Thymus (tissue), 11 donors: ENCODE measurements at regions not wholly inside any gene's neighbourhood (a gene's known extent, or its start where the extent isn't known, plus 50 kb on each side); places are given as distances from the start of the nearest gene placed in this dataset.
"Not testable (repeated sequence)": the region's sequence is repeated elsewhere in the genome, so short reads cannot be mapped to it uniquely, and the experiment has no call there.

Experiments
- DNase-seq, 9 donors: peaks; one replicate each; pipeline ENCODE4 v3.0.0-alpha.2; 2013; ENCODE audit warnings: low spot score in 9 of 9, low read depth in 6 of 9, missing footprints in 1 of 9
- H3K27ac ChIP-seq, 2 donors: one replicate each; pipeline ENCODE4 v1.5.1; 2013; ENCODE audit warnings: control low read depth in 1 of 2, low read depth in 1 of 2, low read length in 1 of 2, mild to moderate bottlenecking in 1 of 2, moderate library complexity in 1 of 2
- H3K27me3 ChIP-seq, 2 donors: one replicate each; pipeline ENCODE4 v1.5.1; 2013; ENCODE audit warnings: low read length in 1 of 2; ENCODE audit not compliant: control insufficient read depth in 2 of 2, insufficient read depth in 1 of 2
- H3K36me3 ChIP-seq, 2 donors: one replicate each; pipeline ENCODE4 v1.5.1; 2013; ENCODE audit warnings: low read length in 1 of 2, mild to moderate bottlenecking in 1 of 2, moderate library complexity in 1 of 2; ENCODE audit not compliant: control insufficient read depth in 2 of 2, insufficient read depth in 2 of 2
- H3K4me1 ChIP-seq, 2 donors: one replicate each; pipeline ENCODE4 v1.5.1; 2013; ENCODE audit warnings: low read length in 2 of 2; ENCODE audit not compliant: control insufficient read depth in 2 of 2, insufficient read depth in 2 of 2
- H3K4me3 ChIP-seq, 2 donors: one replicate each; pipeline ENCODE4 v1.5.1; 2013; ENCODE audit warnings: low read length in 2 of 2, control low read depth in 1 of 2, mild to moderate bottlenecking in 1 of 2
- H3K9me3 ChIP-seq, 2 donors: one replicate each; pipeline ENCODE4 v1.5.1; 2013; ENCODE audit warnings: low read length in 1 of 2, mild to moderate bottlenecking in 1 of 2; ENCODE audit not compliant: control insufficient read depth in 2 of 2, insufficient read depth in 1 of 2
- WGBS: extraction: QIAGEN DNeasy Blood & Tissue Kit; methylation state at CpG from one replicate; pipeline ENCODE4 v1.1.7; 2013; 5-methylcytosine and 5-hydroxymethylcytosine counted together
- donor health status: healthy.

DNA sequence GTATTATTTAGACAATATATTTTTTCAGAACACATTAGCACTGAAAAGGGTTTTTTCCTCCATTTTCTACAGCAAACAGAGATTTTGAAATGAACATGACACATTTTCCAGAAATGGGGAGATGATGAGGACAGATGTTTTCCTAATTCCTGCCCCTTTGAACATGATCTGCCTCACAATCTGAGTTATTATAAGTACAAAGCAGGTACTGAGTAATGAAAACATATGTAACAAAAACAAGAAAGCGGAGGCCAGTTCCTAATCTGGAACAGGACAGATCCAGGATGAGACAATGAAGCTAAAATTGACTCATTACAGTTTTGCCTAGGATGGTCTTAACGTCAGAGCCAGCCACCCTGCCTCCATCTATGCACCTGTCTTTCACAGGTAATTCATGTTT, 642.8 kb upstream of the NR2F2 start:
- WGBS = 93% methylated on average over 2 of the region's 2 CpGs
- Histone ChIP-seq H3K9me3 (no peaks in the 10 kb centered on the region), H3K4me1 (no peaks in the 10 kb centered on the region), H3K27ac (no peak overlapping the region), H3K27me3 (no peaks in the 10 kb centered on the region), H3K36me3 (no peaks in the 10 kb centered on the region), H3K4me3 (no peak overlapping the region)
- DNase-seq = no peak

DNA sequence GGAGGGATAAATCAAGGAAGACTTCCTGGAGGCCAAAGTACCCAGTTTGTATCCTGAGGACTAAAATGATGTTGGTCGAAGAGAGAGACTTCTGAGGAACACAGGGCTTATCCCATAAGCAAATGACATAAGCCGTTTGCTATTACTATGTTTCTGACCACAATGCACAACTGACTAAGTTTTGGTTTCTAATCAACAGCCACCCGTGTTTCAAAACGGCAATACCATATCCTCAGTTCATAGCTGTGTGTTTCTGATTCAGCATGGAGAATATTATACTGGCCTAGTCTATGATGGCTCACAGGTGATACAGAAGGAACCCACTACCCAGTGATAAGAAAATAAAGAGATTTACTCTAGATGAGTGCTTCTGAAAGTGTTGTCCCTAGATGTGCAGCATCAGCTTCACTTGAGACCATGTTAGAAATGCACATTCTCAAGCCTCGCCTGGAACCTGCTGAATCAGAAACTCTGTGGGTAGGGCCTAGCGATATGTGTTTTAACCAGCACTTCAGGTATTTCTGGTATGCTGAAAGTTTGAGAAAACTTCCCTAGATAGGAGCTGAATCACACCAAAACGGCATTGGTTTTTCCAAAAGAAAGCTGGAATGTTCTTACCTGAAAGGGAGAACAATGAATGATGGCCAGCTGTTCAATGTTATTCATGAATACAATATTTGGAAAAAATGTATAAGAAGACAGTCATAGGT, 639.7 kb upstream of the NR2F2 start:
- no peak overlapping the region for H3K4me3 ChIP-seq
- H3K36me3 ChIP-seq = no peaks in the 10 kb centered on the region
- WGBS = 93% methylated on average over 7 of the region's 7 CpGs
- H3K27ac ChIP-seq = no peak overlapping the region
- H3K9me3 ChIP-seq = no peaks in the 10 kb centered on the region
- no peaks in the 10 kb centered on the region for H3K27me3 ChIP-seq
- no peak for DNase-seq
- H3K4me1 ChIP-seq = no peaks in the 10 kb centered on the region

GRCh38 chr15:95693917-95694316, 636.6 kb upstream of the NR2F2 start:
- H3K4me1 ChIP-seq = no peaks in the 10 kb centered on the region
- no peak overlapping the region for H3K4me3 ChIP-seq
- H3K27me3 ChIP-seq = no peaks in the 10 kb centered on the region
- H3K9me3 ChIP-seq = no peaks in the 10 kb centered on the region
- H3K36me3 ChIP-seq = no peaks in the 10 kb centered on the region
- 97% methylated on average over 1 of the region's 1 CpG for WGBS
- no peak overlapping the region for H3K27ac ChIP-seq
- no peak for DNase-seq

DNA sequence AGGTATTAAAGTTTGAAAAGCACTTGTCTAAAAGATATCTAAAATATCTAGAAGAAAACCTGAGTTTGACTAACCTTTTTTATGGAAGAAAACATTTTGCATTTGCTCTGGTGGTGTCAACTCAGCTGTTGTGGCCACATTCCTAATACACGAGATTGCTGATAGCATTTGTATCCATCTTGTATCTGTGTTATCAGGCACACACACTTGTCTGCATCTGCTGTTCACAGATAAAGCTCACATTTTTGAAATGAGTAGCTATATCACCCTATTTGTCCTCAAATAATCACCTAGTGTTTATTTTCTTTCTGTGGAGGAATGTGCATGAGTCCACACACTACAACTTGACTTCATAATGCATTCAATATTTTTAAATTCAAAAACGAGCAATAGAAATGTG, 632.3 kb upstream of the NR2F2 start:
- Histone ChIP-seq H3K9me3 (peaks cover 0 to 3% of the 10 kb centered on the region in 2 donors), H3K27me3 (no peaks in the 10 kb centered on the region), H3K4me1 (no peaks in the 10 kb centered on the region), H3K27ac (no peak overlapping the region), H3K36me3 (no peaks in the 10 kb centered on the region), H3K4me3 (no peak overlapping the region)
- DNase-seq = no peak
- WGBS = 78% methylated on average over 2 of the region's 2 CpGs

- Histone ChIP-seq H3K4me1 (no peaks in the 10 kb centered on the region), H3K9me3 (peaks cover 0 to 3% of the 10 kb centered on the region in 2 donors), H3K27ac (no peak overlapping the region), H3K4me3 (no peak overlapping the region), H3K36me3 (no peaks in the 10 kb centered on the region), H3K27me3 (no peaks in the 10 kb centered on the region)
- WGBS = 95% methylated on average over 2 of the region's 2 CpGs
- no peak for DNase-seq
These were observed 631.5 kb upstream of the NR2F2 start for GRCh38 chr15:95698951-95699350.

DNA sequence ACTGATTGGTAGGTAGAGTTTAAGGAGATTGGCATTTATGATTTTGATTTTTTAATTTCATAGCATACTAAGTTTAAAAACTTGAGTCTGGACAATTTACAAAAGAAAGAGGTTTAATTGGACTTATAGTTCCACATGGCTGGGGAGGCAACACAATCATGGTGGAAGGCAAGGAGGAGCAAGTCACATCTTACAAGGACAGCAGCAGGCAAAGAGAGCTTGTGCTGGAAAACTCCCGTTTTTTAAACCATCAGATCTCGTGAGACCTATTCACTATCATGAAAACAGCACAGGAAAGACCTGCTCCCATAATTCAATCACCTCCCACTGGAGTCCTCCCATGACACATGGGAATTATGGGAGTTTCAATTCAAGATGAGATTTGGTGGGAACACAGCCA, 630.9 kb upstream of the NR2F2 start:
- Histone ChIP-seq H3K4me3 (no peak overlapping the region), H3K27ac (no peak overlapping the region), H3K27me3 (no peaks in the 10 kb centered on the region), H3K9me3 (peaks cover 0 to 3% of the 10 kb centered on the region in 2 donors), H3K4me1 (no peaks in the 10 kb centered on the region), H3K36me3 (no peaks in the 10 kb centered on the region)
- no peak for DNase-seq
- WGBS = 94% methylated on average over 2 of the region's 2 CpGs

GRCh38 chr15:95700692-95701091, 629.8 kb upstream of the NR2F2 start:
- not testable (repeated sequence) for H3K4me3 ChIP-seq, H3K27me3 ChIP-seq, H3K36me3 ChIP-seq, DNase-seq, H3K4me1 ChIP-seq, H3K9me3 ChIP-seq, H3K27ac ChIP-seq
- 48% methylated on average over 1 of the region's 1 CpG for WGBS

- Histone ChIP-seq H3K4me1 (no peaks in the 10 kb centered on the region), H3K4me3 (no peak overlapping the region), H3K9me3 (peaks cover 0 to 3% of the 10 kb centered on the region in 2 donors), H3K27ac (no peak overlapping the region), H3K27me3 (no peaks in the 10 kb centered on the region), H3K36me3 (no peaks in the 10 kb centered on the region)
- DNase-seq = no peak
- WGBS = 93% methylated on average over 1 of the region's 1 CpG
These were observed 629.1 kb upstream of the NR2F2 start for GRCh38 chr15:95701410-95701809.

DNA sequence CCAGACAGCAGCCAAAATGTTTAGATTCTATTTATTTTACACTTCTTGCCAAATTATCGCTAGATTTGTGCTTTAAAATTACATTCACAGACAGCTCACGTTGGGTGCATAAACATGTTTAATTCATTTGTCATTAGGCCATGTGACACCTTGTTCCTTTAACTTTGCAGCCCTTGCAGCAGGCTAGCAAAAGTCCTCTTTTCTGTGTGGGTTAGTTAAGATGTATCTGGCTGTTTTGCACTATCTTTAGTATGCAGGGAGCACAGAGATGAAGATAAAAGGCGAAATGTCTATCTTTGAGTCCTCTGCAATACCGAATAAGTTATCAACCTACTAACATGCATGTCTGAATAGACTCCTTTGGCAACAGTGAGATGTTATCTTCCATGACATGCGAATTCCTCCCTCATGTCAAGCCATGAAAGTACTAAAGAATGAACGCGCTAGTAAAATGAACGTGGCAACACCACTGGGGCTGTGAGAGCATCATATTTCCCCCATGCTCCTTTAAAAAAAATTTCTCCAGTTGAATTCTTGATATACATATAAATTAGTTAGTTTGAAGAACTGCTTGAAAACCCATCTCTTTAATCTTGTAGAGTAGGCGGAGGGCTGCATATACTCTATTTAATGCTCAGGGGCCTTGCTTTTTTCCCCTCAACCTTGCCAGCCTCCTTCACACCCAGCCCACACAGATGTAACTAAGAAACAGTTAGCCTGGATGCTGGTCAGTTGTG, 620.4 kb upstream of the NR2F2 start:
- Histone ChIP-seq H3K4me3 (no peak overlapping the region), H3K27ac (no peak overlapping the region), H3K27me3 (no peaks in the 10 kb centered on the region), H3K36me3 (no peaks in the 10 kb centered on the region), H3K9me3 (no peaks in the 10 kb centered on the region), H3K4me1 (no peaks in the 10 kb centered on the region)
- no peak for DNase-seq
- WGBS = 89% methylated on average over 9 of the region's 9 CpGs
